T-cell (primary cell): ENCODE measurements at regions not wholly inside any gene's neighbourhood (a gene's known extent, or its start where the extent isn't known, plus 50 kb on each side); places are given as distances from the start of the nearest gene placed in this dataset.

Experiments used
- ATAC-seq, 4 experiments: fragments of 200-7000 bp in 3 of 4; fragments of 150-1000 bp in 1 of 4; cut with Tn5 transposase; replicated peaks in 1 of 4; 1 replicate in 3 of 4; 2 replicates in 1 of 4; pipeline ENCODE4 v1.10.0; 2021; ENCODE audit warnings: moderate library complexity in 3 of 4, mild to moderate bottlenecking in 2 of 4, moderate number of reproducible peaks in 1 of 4
- CTCF ChIA-PET, 2 donors: fragments of 300-600 bp; sonication (Branson Sonifier 250); formaldehyde crosslinking; loops; one replicate each; lab custom pipeline; 2022; ENCODE audit warnings: antibody characterized with exemption in 2 of 2; lab: Charles Lee
- POLR2A ChIA-PET, 2 donors: fragments of 300-600 bp; sonication (Branson Sonifier 250); formaldehyde crosslinking; loops; one replicate each; lab custom pipeline; 2022; ENCODE audit warnings: antibody characterized with exemption in 2 of 2; lab: Charles Lee
- DNase-seq, 35 experiments: peaks; one replicate each; pipeline versions ENCODE4 v3.0.0 to v3.0.0-alpha.2; 2013 to 2023
- H3K27ac ChIP-seq: one replicate; pipeline ENCODE4 v1.5.1; 2013; ENCODE audit warnings: low read length
- H3K27me3 ChIP-seq, 2 experiments: replicated peaks in 1 of 2; 1 replicate in 1 of 2; 2 replicates in 1 of 2; pipeline versions ENCODE4 v1.6.1 to v1.7.0; 2013; ENCODE audit warnings: low read length in 1 of 2, mixed read lengths in 1 of 2; ENCODE audit not compliant: control insufficient read depth in 2 of 2, insufficient read depth in 2 of 2; ENCODE audit errors: extremely low read depth in 1 of 2
- H3K36me3 ChIP-seq, 2 donors: 1 replicate in 1 of 2; 2 replicates in 1 of 2; pipeline versions ENCODE4 v1.6.1 to v1.7.0; 2013; ENCODE audit warnings: low read length in 1 of 2; ENCODE audit not compliant: control insufficient read depth in 2 of 2, insufficient read depth in 1 of 2; ENCODE audit errors: extremely low read depth in 1 of 2
- H3K4me1 ChIP-seq, 2 experiments: 1 replicate in 1 of 2; 2 replicates in 1 of 2; pipeline versions ENCODE4 v1.6.1 to v1.7.0; 2013; ENCODE audit warnings: low read length in 2 of 2, mixed read lengths in 1 of 2; ENCODE audit not compliant: insufficient read depth in 2 of 2, control insufficient read depth in 1 of 2; ENCODE audit errors: extremely low read depth in 1 of 2
- H3K4me3 ChIP-seq, 2 donors: 1 replicate in 1 of 2; 2 replicates in 1 of 2; pipeline versions ENCODE4 v1.5.1 to v1.7.0; 2013; ENCODE audit warnings: mild to moderate bottlenecking in 2 of 2, low read length in 1 of 2, moderate library complexity in 1 of 2; ENCODE audit not compliant: control insufficient read depth in 1 of 2; ENCODE audit errors: extremely low read depth in 1 of 2
- H3K9me3 ChIP-seq: 2 replicates; pipeline ENCODE4 v1.7.0; 2013
- H3K27ac Mint-ChIP-seq, 2 donors: one replicate each; pipeline ENCODE4 v1.8.0; 2020 to 2021; ENCODE audit warnings: mild to moderate bottlenecking in 2 of 2, mixed read lengths in 2 of 2
- H3K27me3 Mint-ChIP-seq, 2 donors: one replicate each; pipeline ENCODE4 v1.8.0; 2021 to 2022; ENCODE audit warnings: mixed read lengths in 2 of 2
- H3K36me3 Mint-ChIP-seq: one replicate; pipeline ENCODE4 v1.8.0; 2021; ENCODE audit warnings: mixed read lengths
- H3K4me1 Mint-ChIP-seq, 3 donors: one replicate each; pipeline ENCODE4 v1.8.0; 2020 to 2022; ENCODE audit warnings: mixed read lengths in 3 of 3, mild to moderate bottlenecking in 1 of 3
- H3K4me3 Mint-ChIP-seq, 3 donors: one replicate each; pipeline ENCODE4 v1.8.0; 2020 to 2022; ENCODE audit warnings: mild to moderate bottlenecking in 3 of 3, mixed read lengths in 3 of 3, moderate library complexity in 3 of 3
- H3K9me3 Mint-ChIP-seq, 3 donors: one replicate each; pipeline ENCODE4 v1.8.0; 2020 to 2022; ENCODE audit warnings: mixed read lengths in 3 of 3
- WGBS: methylation state at CpG from one replicate; pipeline ENCODE4 v1.1.5; 2013; ENCODE audit warnings: missing lambda C conversion rate; ENCODE audit not compliant: insufficient coverage; 5-methylcytosine and 5-hydroxymethylcytosine counted together

DNA sequence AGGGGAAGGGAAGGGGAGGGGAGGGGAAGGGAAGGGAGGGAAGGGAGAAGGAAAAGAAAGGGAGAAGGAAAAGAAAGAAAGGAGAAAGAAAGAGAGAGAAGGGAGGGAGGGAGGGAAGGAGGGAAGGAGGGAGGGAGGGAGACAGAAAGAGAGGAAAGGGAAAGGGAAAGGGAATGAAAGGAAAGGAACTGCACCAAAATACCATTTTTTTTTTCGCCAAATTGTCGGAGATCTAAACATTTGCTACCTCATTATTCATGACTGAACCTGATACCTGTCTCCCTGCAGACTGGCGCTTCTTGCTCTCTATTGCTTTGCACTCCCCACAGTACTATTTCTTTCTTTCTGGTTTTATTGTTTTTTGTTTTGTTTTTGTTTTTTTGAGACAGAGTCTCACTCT, 117.3 kb upstream of the LGSN start:
- no peak for ATAC-seq
- H3K36me3 Mint-ChIP-seq: no peaks in the 10 kb centered on the region
- ChIA-PET CTCF (no interaction called here), POLR2A (no interaction called here)
- WGBS: no CpG with 5 or more reads among the region's 3 CpGs
- peaks cover 2 to 4% of the 10 kb centered on the region in 2 donors for H3K27me3 Mint-ChIP-seq
- no peak overlapping the region for H3K4me3 Mint-ChIP-seq
- H3K9me3 Mint-ChIP-seq: peaks cover 0 to 5% (median 0%) of the 10 kb centered on the region in 3 donors
- Histone ChIP-seq H3K4me1 (no peaks in the 10 kb centered on the region), H3K9me3 (no peaks in the 10 kb centered on the region), H3K4me3 (no peak overlapping the region), H3K36me3 (no peaks in the 10 kb centered on the region), H3K27me3 (peaks cover 0 to 3% of the 10 kb centered on the region in 2 experiments), H3K27ac (no peak overlapping the region)
- no peak for DNase-seq
- no peak overlapping the region for H3K27ac Mint-ChIP-seq
- H3K4me1 Mint-ChIP-seq: peaks cover 0 to 5% (median 4%) of the 10 kb centered on the region in 3 donors

DNA sequence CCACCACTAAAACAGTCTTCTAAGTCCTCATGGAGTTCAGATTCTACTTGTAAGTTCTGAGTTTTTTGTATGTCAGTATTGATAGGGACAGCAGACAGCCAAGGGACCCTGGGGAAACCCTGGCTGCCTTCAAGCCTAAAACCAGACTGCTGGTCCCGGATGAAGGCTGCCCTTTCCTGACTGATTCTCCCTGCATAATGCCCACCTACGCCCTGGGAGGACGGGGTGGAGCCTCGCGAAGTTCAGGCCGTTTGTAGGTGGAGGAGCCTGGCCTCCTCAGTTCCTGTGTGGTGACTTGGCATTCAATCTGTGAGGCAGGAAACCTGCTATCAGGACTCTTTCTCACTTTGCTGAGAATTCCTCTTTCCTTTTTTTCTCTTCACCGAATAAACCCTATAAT, 120.3 kb upstream of the LGSN start:
- Histone ChIP-seq H3K4me1 (no peaks in the 10 kb centered on the region), H3K36me3 (no peaks in the 10 kb centered on the region), H3K27me3 (peaks cover 0 to 3% of the 10 kb centered on the region in 2 experiments), H3K4me3 (no peak overlapping the region), H3K9me3 (no peaks in the 10 kb centered on the region), H3K27ac (no peak overlapping the region)
- no peak overlapping the region for H3K27ac Mint-ChIP-seq
- no peak overlapping the region for H3K4me3 Mint-ChIP-seq
- POLR2A ChIA-PET: interaction anchor here in 1 of 2 donors (0.7 kb wide), 1 partner anchor 95 kb away, joined by 3 read pairs; no protein-coding TSS in a partner anchor
- ATAC-seq (no peak), DNase-seq (no peak)
- 33% methylated on average over 1 of the region's 7 CpGs for WGBS
- H3K9me3 Mint-ChIP-seq: peaks cover 0 to 8% (median 0%) of the 10 kb centered on the region in 3 donors
- no peaks in the 10 kb centered on the region for H3K36me3 Mint-ChIP-seq
- peaks cover 0 to 5% (median 4%) of the 10 kb centered on the region in 3 donors for H3K4me1 Mint-ChIP-seq
- CTCF ChIA-PET: no interaction called here
- H3K27me3 Mint-ChIP-seq: peaks cover 0 to 8% of the 10 kb centered on the region in 2 donors

DNA sequence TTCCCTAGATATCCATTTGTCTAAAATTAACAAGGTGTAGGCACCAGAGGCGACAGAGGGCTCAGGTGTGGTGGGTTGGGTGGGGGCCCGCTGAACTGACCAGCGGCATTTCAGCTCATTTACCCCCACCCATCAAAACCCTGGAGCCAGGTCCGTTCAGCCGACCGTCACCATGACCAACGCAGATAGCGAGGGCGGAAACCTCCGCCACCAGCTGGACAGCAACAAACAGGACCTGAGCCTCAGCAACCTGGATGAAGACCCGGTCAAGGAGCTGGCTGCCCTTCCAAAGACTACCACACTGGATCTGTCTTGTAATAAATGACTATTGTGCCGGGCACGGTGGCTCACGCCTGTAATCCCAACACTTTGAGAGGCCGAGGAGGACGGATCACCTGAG, 120.8 kb upstream of the LGSN start:
- H3K27ac Mint-ChIP-seq: no peak overlapping the region
- H3K4me1 Mint-ChIP-seq: peaks cover 0 to 5% (median 4%) of the 10 kb centered on the region in 3 donors
- ChIA-PET POLR2A (no interaction called here), CTCF (interaction anchor here in 1 of 2 donors (0.6 kb wide), 1 partner anchor 151 kb away, joined by 3 read pairs; no protein-coding TSS in a partner anchor)
- no peak overlapping the region for H3K4me3 Mint-ChIP-seq
- H3K4me3 ChIP-seq: no peak overlapping the region
- ATAC-seq: no peak
- peaks cover 0 to 8% of the 10 kb centered on the region in 2 donors for H3K27me3 Mint-ChIP-seq
- H3K9me3 Mint-ChIP-seq: peaks cover 0 to 8% (median 0%) of the 10 kb centered on the region in 3 donors
- H3K4me1 ChIP-seq: no peaks in the 10 kb centered on the region
- DNase-seq: no peak
- H3K9me3 ChIP-seq: no peaks in the 10 kb centered on the region
- no peaks in the 10 kb centered on the region for H3K36me3 ChIP-seq
- H3K36me3 Mint-ChIP-seq: no peaks in the 10 kb centered on the region
- WGBS: 98% methylated on average over 8 of the region's 16 CpGs
- peaks cover 0 to 3% of the 10 kb centered on the region in 2 experiments for H3K27me3 ChIP-seq
- H3K27ac ChIP-seq: no peak overlapping the region

DNA sequence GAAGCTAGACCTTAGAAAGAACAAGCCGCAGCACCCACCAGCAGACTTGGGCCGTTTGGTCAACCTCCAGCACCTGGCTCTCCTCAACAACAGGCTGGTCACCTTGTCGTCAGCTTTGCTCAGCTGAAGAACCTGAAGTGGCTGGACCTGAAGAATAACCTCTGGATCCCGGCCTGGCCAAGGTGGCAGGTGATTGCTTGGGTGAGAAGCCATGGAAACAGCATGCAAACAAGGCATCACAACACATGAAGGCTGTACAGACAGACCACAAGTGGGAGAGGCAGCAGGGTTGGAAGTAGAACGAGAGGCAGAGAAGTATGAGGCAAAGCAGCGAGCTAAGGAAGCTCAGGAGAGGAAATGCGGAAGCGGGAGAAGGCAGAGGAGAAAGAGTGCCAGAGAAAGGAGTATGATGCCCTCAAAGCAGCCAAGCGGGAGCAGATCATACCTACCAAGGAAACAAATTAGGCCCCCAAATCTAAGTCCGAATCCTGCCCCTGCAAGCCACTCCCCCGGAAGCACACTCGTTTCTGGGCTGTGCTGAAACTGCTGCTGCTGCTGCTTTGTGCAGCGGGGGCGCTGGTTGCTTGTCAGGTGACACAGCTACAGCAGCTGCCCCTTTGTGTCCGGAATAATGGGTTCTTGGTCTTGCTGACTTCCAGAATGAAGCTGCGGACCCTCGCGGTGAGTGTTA, 121.6 kb upstream of the LGSN start:
- Histone ChIP-seq H3K4me3 (peak overlapping the region; percentile 6 to 32), H3K4me1 (no peaks in the 10 kb centered on the region), H3K36me3 (no peaks in the 10 kb centered on the region), H3K9me3 (no peaks in the 10 kb centered on the region), H3K27ac (no peak overlapping the region), H3K27me3 (peaks cover 0 to 3% of the 10 kb centered on the region in 2 experiments)
- ATAC-seq (peak in 2 of 4 experiments; percentile 68 to 71), DNase-seq (peak in 2 of 35 experiments; percentile 7 to 19)
- peaks cover 0 to 5% (median 4%) of the 10 kb centered on the region in 3 donors for H3K4me1 Mint-ChIP-seq
- peak overlapping the region in 2 of 3 donors; percentile 69 to 72 for H3K4me3 Mint-ChIP-seq
- no peaks in the 10 kb centered on the region for H3K36me3 Mint-ChIP-seq
- POLR2A ChIA-PET: no interaction called here
- WGBS: 85% methylated on average over 14 of the region's 18 CpGs
- CTCF ChIA-PET: interaction anchor here in 1 of 2 donors (0.6 kb wide), 1 partner anchor 152 kb away, joined by 3 read pairs; no protein-coding TSS in a partner anchor
- peaks cover 0 to 7% of the 10 kb centered on the region in 2 donors for H3K27me3 Mint-ChIP-seq
- peak overlapping the region; percentile 8 to 49 for H3K27ac Mint-ChIP-seq
- H3K9me3 Mint-ChIP-seq: peaks cover 0 to 8% (median 0%) of the 10 kb centered on the region in 3 donors

DNA sequence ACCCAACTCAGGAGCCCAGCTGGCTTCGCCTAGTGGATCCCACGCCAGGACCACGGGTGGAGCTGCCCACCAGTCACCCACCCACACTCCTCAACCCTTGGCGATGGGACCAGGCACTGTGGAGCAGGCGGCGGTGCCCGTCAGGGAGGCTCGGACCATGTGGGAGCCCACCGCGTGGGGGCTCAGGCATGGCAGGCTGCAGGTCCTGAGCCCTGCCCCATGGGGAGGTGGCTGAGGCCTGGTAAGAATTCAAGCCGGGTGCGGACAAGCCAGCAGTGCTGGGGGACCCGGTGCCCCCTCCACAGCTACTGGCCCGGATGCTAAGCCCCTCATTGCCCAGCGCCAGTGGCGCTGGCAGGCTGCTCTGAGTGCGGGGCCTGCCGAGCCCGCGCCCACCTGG, 123.1 kb upstream of the LGSN start:
- H3K4me1 Mint-ChIP-seq: peaks cover 0 to 5% (median 4%) of the 10 kb centered on the region in 3 donors
- peaks cover 0 to 8% of the 10 kb centered on the region in 2 donors for H3K27me3 Mint-ChIP-seq
- no peak for DNase-seq
- CTCF ChIA-PET: no interaction called here
- peak in 1 of 4 experiments; percentile 15 for ATAC-seq
- no peak overlapping the region for H3K4me3 Mint-ChIP-seq
- Histone ChIP-seq H3K4me3 (no peak overlapping the region), H3K4me1 (no peaks in the 10 kb centered on the region), H3K27me3 (peaks cover 0 to 3% of the 10 kb centered on the region in 2 experiments), H3K9me3 (no peaks in the 10 kb centered on the region), H3K27ac (no peak overlapping the region), H3K36me3 (no peaks in the 10 kb centered on the region)
- H3K27ac Mint-ChIP-seq: no peak overlapping the region
- WGBS: 93% methylated on average over 19 of the region's 20 CpGs
- peaks cover 0 to 6% (median 0%) of the 10 kb centered on the region in 3 donors for H3K9me3 Mint-ChIP-seq
- H3K36me3 Mint-ChIP-seq: no peaks in the 10 kb centered on the region
- POLR2A ChIA-PET: no interaction called here

DNA sequence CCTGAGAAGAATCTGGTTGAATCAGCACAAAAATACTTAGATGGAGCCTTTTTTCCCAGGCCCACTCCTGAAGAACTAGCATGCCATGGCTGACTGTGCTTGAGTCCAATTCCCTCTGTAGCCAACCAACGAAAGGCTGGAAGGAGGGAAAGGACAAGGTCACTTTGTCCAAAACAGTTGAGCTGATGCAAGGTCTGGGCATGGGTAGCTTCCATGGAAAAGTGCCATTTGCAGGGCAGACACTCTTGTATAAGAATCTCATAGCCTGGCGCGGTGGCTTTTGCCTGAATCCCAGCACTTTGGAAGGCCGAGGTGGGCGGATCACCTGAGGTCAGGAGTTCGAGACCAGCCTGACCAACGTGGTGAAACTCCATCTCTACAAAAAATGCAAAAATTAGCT, 125.0 kb upstream of the LGSN start:
- POLR2A ChIA-PET: interaction anchor here in 1 of 2 donors (0.5 kb wide), 1 partner anchor 10 kb away, joined by 3 read pairs; no protein-coding TSS in a partner anchor
- H3K4me3 ChIP-seq: no peak overlapping the region
- Mint-ChIP-seq H3K27me3 (peaks cover 0 to 8% of the 10 kb centered on the region in 2 donors), H3K4me3 (no peak overlapping the region), H3K9me3 (peaks cover 0 to 3% (median 0%) of the 10 kb centered on the region in 3 donors), H3K27ac (no peak overlapping the region), H3K36me3 (no peaks in the 10 kb centered on the region), H3K4me1 (peaks cover 0 to 5% (median 4%) of the 10 kb centered on the region in 3 donors)
- no peak for DNase-seq
- H3K27ac ChIP-seq: no peak overlapping the region
- H3K36me3 ChIP-seq: no peaks in the 10 kb centered on the region
- ATAC-seq: no peak
- 81% methylated on average over 6 of the region's 7 CpGs for WGBS
- H3K9me3 ChIP-seq: no peaks in the 10 kb centered on the region
- no peaks in the 10 kb centered on the region for H3K4me1 ChIP-seq
- H3K27me3 ChIP-seq: peaks cover 0 to 3% of the 10 kb centered on the region in 2 experiments
- CTCF ChIA-PET: no interaction called here
